ENCODE measurements at regions not wholly inside any gene's neighbourhood (a gene's known extent, or its start where the extent isn't known, plus 50 kb on each side); places are given as distances from the start of the nearest gene placed in this dataset.

- TF ChIP-seq ZBTB43 (CRISPR knock-in tag; IDR thresholded peaks at IDR 0.05) (no peak), JUN (CRISPR knock-in tag; IDR thresholded peaks at IDR 0.05) (no peak), FOXP1 (CRISPR knock-in tag; IDR thresholded peaks at IDR 0.05; ENCODE audit: borderline replicate concordance) (no peak), E2F1 (CRISPR knock-in tag; IDR thresholded peaks at IDR 0.05) (no peak), ZNF532 (CRISPR knock-in tag; IDR thresholded peaks at IDR 0.05; ENCODE audit: borderline replicate concordance) (no peak), ZNF416 (CRISPR knock-in tag; IDR thresholded peaks at IDR 0.05) (no peak), NFYB (CRISPR knock-in tag; conservative IDR thresholded peaks at IDR 0.05; ENCODE audit: low read depth) (no peak), SP1 (CRISPR knock-in tag; conservative IDR thresholded peaks at IDR 0.05) (no peak)
- TF ChIP-seq, protein P1, sequence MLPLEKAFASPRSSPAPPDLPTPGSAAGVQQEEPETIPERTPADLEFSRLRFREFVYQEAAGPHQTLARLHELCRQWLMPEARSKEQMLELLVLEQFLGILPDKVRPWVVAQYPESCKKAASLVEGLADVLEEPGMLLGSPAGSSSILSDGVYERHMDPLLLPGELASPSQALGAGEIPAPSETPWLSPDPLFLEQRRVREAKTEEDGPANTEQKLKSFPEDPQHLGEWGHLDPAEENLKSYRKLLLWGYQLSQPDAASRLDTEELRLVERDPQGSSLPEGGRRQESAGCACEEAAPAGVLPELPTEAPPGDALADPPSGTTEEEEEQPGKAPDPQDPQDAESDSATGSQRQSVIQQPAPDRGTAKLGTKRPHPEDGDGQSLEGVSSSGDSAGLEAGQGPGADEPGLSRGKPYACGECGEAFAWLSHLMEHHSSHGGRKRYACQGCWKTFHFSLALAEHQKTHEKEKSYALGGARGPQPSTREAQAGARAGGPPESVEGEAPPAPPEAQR (CRISPR knock-in tag; IDR thresholded peaks at IDR 0.05), result no peak
Measured at GRCh38 chr14:99077076-99077843, 194.7 kb downstream of the BCL11B start (continued).

DNA sequence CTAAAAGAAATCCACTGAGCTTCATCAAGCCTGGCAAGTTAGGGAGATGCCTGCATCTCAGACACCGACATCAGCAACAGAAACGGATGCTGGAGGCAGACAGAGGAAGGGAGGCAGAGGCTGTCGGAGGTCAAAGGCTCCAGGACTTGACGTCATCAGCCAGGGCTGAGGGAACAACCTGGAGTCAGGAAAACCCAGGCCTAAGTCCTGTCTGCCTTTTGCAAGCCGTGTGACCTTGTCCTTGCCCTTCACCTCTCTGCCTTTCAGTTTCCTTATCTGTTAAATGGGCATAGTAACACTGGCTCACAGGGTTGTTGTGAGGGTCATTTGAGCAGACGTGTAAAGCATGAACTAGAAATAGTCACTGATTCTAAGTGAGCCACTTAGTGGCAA, 194.2 kb downstream of the BCL11B start:
- POLR2A ChIA-PET, result no interaction called here
- H3K4me1 Mint-ChIP-seq, result no peaks in the 10 kb centered on the region
- H3K36me3 Mint-ChIP-seq, result peaks cover 3% of the 10 kb centered on the region; the same call in 1 of the 2 replicates
- ATAC-seq (no peak), DNase-seq (ENCODE audit: low spot score) (no peak)
- H3K27ac Mint-ChIP-seq, result no peak overlapping the region
- no peak overlapping the region for H3K4me3 Mint-ChIP-seq
- H3K27me3 Mint-ChIP-seq (ENCODE audit: low read depth), result no peaks in the 10 kb centered on the region; the same call in 1 of the 2 replicates
- peaks cover 18% of the 10 kb centered on the region for H3K9me3 Mint-ChIP-seq
- CTCF ChIA-PET, result no interaction called here
- TF ChIP-seq JAZF1 (CRISPR knock-in tag; IDR thresholded peaks at IDR 0.05) (no peak), TEAD4 (CRISPR knock-in tag; IDR thresholded peaks at IDR 0.05) (no peak), ESRRA (CRISPR knock-in tag; IDR thresholded peaks at IDR 0.05; ENCODE audit: borderline replicate concordance) (no peak), ZBTB43 (CRISPR knock-in tag; IDR thresholded peaks at IDR 0.05) (no peak), TCF7 (CRISPR knock-in tag; IDR thresholded peaks at IDR 0.05; ENCODE audit: low read depth) (no peak), ZNF423 (CRISPR knock-in tag; IDR thresholded peaks at IDR 0.05) (no peak), E2F4 (CRISPR knock-in tag; IDR thresholded peaks at IDR 0.05; ENCODE audit: borderline replicate concordance, low read depth) (no peak), RORB (CRISPR knock-in tag; IDR thresholded peaks at IDR 0.05) (no peak), MLX (CRISPR knock-in tag; IDR thresholded peaks at IDR 0.05) (no peak)
- TF ChIP-seq, protein P1 (CRISPR knock-in tag; IDR thresholded peaks at IDR 0.05), result no peak
- TF ChIP-seq, protein P2, sequence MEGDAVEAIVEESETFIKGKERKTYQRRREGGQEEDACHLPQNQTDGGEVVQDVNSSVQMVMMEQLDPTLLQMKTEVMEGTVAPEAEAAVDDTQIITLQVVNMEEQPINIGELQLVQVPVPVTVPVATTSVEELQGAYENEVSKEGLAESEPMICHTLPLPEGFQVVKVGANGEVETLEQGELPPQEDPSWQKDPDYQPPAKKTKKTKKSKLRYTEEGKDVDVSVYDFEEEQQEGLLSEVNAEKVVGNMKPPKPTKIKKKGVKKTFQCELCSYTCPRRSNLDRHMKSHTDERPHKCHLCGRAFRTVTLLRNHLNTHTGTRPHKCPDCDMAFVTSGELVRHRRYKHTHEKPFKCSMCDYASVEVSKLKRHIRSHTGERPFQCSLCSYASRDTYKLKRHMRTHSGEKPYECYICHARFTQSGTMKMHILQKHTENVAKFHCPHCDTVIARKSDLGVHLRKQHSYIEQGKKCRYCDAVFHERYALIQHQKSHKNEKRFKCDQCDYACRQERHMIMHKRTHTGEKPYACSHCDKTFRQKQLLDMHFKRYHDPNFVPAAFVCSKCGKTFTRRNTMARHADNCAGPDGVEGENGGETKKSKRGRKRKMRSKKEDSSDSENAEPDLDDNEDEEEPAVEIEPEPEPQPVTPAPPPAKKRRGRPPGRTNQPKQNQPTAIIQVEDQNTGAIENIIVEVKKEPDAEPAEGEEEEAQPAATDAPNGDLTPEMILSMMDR (IDR thresholded peaks at IDR 0.05), result no peak

Data from WTC11 (cell line).